ENCODE measurements at regions not wholly inside any gene's neighbourhood (a gene's known extent, or its start where the extent isn't known, plus 50 kb on each side); places are given as distances from the start of the nearest gene placed in this dataset.

DNA sequence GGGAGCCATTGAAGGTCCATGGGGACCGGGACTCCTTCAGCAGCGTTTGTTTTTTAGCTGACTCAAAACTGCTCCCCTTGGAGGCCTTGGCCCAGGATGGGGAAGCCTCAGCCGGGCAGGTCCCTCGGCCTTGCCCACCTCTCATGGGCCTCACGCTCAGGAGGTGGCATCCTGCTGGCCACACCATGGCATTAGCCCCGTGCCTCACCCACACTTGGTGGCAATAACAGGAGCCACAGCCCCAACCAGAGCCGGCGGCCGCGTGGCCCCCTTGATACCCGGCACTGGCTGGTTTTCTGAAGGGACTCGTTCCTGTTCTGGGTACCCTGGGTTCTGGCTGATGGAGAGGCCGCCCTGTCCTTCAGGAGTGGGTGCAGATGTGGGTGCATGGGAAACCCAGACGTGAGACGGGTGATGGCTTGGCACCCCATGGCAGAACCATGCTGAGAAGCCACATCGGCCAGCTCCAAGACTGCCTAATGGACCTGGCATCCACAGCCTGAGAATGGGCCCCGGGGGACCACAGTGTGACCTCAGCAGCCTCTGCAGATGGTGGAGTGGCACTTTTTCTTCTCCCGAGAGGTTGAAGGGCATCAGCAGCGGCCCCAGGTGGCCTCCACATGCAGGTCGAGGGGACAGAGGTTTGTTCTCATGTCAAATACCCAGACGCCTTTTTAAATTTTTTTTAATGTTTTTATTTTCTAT lies 49.8 kb upstream of the PPARA start:
- no peak overlapping the region for H2AFZ ChIP-seq (ENCODE audit: low read length)
- H3K4me1 ChIP-seq (ENCODE audit: insufficient read depth, low read length), result peaks cover 69% of the 10 kb centered on the region
- DNase-seq (ENCODE audit: insufficient read length, low spot score, missing footprints), result no peak
- peak overlapping the region; percentile 47 for H3K27ac ChIP-seq (ENCODE audit: low read depth, low read length)
- H4K20me1 ChIP-seq (ENCODE audit: insufficient read depth, low read length), result peaks cover 95% of the 10 kb centered on the region
- no peaks in the 10 kb centered on the region for H3K9me3 ChIP-seq (ENCODE audit: low read depth, low read length)
- peaks cover 95% of the 10 kb centered on the region for H3K36me3 ChIP-seq (ENCODE audit: insufficient read depth, low read length)
- H3K4me3 ChIP-seq (ENCODE audit: insufficient read depth, low read length), result no peak overlapping the region
- peaks cover 99% of the 10 kb centered on the region for H3K79me2 ChIP-seq (ENCODE audit: insufficient read depth, low read length)
- TF ChIP-seq CTCF (IDR thresholded peaks at IDR 0.05; ENCODE audit: extremely low read depth, low read depth, low read length), result no peak
- no peaks in the 10 kb centered on the region for H3K27me3 ChIP-seq (ENCODE audit: insufficient read depth, low read length)
- no peak overlapping the region for H3K4me2 ChIP-seq (ENCODE audit: insufficient read depth, low read length)

Small RNA genes lying in the stretch of these regions (small RNA-seq; reads per million reads assigned to genes)
- gene MIR3619, result 11.2 reads per million, percentile 92 among the genes with 10 or more reads in this experiment

All from osteoblast (primary cell).